HCT116 (cell line): ENCODE measurements at regions not wholly inside any gene's neighbourhood (a gene's known extent, or its start where the extent isn't known, plus 50 kb on each side); places are given as distances from the start of the nearest gene placed in this dataset.

Experiments used
- CTCF ChIP-seq, 3 experiments: fragments of 200-600 bp in 1 of 3; sonication (generic) in 1 of 3; IDR thresholded peaks in 2 of 3; conservative IDR thresholded peaks in 1 of 3; 2 replicates each; pipeline ENCODE4 v1.5.1; 2012 to 2017; ENCODE audit warnings: low read depth in 2 of 3, low read length in 2 of 3, antibody characterized with exemption in 1 of 3, borderline replicate concordance in 1 of 3, control low read depth in 1 of 3, mild to moderate bottlenecking in 1 of 3, mixed read lengths in 1 of 3, mixed run types in 1 of 3, moderate library complexity in 1 of 3; ENCODE audit not compliant: insufficient read depth in 1 of 3
- EZH2 ChIP-seq: fragments of 200-600 bp; sonication (generic); IDR thresholded peaks from 2 replicates; pipeline ENCODE4 v1.6.1; 2017; ENCODE audit warnings: antibody characterized with exemption, mixed run types
- JUND ChIP-seq: IDR thresholded peaks from 2 replicates; pipeline ENCODE4 v1.6.1; 2012
- MAX ChIP-seq: IDR thresholded peaks from 2 replicates; pipeline ENCODE4 v1.6.1; 2012
- POLR2A ChIP-seq: IDR thresholded peaks from 2 replicates; pipeline ENCODE4 v1.7.0; 2011; ENCODE audit warnings: borderline replicate concordance; ENCODE audit not compliant: insufficient read depth, insufficient read length; ENCODE audit errors: extremely low read depth

- TF ChIP-seq CTCF (IDR thresholded peaks at IDR 0.05 in 2 of 3, conservative IDR thresholded peaks at IDR 0.05 in 1 of 3; ENCODE audit: borderline replicate concordance in 1 of 3, insufficient read depth in 1 of 3, low read depth in 2 of 3, low read length in 2 of 3) (no peak), JUND (no peak), POLR2A (no peak), EZH2 (no peak), MAX (no peak)
These were observed 530.7 kb upstream of the MAP3K7 start for GRCh38 chr6:91117550-91117949.
